GM21447 (cell line): ENCODE measurements at regions not wholly inside any gene's neighbourhood (a gene's known extent, or its start where the extent isn't known, plus 50 kb on each side); places are given as distances from the start of the nearest gene placed in this dataset.
"Not testable (repeated sequence)": the region's sequence is repeated elsewhere in the genome, so short reads cannot be mapped to it uniquely, and the experiment has no call there.

Experiments used
- ATAC-seq: cut with Tn5 transposase; IDR thresholded peaks from one replicate; pipeline ENCODE4 v1.9.1; 2021; ENCODE audit not compliant: unreplicated experiment

- ATAC-seq, result no peak
Observed at GRCh38 chr12:91636721-91637120, 454.1 kb upstream of the DCN start.

GRCh38 chr12:91634386-91634713 is 451.7 kb upstream of the DCN start:
- ATAC-seq, result not testable (repeated sequence)

- ATAC-seq, result no peak
Observed at GRCh38 chr12:91633734-91634357, 451.2 kb upstream of the DCN start.

GRCh38 chr12:91633206-91633605 is 450.6 kb upstream of the DCN start:
- ATAC-seq, result no peak

- ATAC-seq, result no peak
Observed at GRCh38 chr12:91632042-91632786, 449.6 kb upstream of the DCN start.

- no peak for ATAC-seq
Observed at GRCh38 chr12:91630596-91631293, 448.1 kb upstream of the DCN start.

GRCh38 chr12:91630083-91630482 is 447.5 kb upstream of the DCN start:
- ATAC-seq, result no peak

- ATAC-seq, result no peak
Observed at GRCh38 chr12:91629440-91629839, 446.8 kb upstream of the DCN start.

- ATAC-seq, result no peak
Observed at GRCh38 chr12:91628656-91629055, 446.0 kb upstream of the DCN start.

- ATAC-seq, result no peak
Observed at GRCh38 chr12:91627225-91627624, 444.6 kb upstream of the DCN start.

- no peak for ATAC-seq
Observed at GRCh38 chr12:91622981-91623380, 440.4 kb upstream of the DCN start.

- no peak for ATAC-seq
Observed at GRCh38 chr12:91622037-91622436, 439.4 kb upstream of the DCN start.

GRCh38 chr12:91620992-91621391 is 438.4 kb upstream of the DCN start:
- ATAC-seq, result no peak

- ATAC-seq, result no peak
Observed at GRCh38 chr12:91620422-91620821, 437.8 kb upstream of the DCN start.

GRCh38 chr12:91618281-91618680 is 435.7 kb upstream of the DCN start:
- ATAC-seq, result peak; percentile 52

GRCh38 chr12:91617818-91618217 is 435.2 kb upstream of the DCN start:
- ATAC-seq, result peak; percentile 38

GRCh38 chr12:91616416-91616815 is 433.8 kb upstream of the DCN start:
- no peak for ATAC-seq

- no peak for ATAC-seq
Observed at GRCh38 chr12:91613223-91613779, 430.7 kb upstream of the DCN start.

- no peak for ATAC-seq
Observed at GRCh38 chr12:91610561-91610960, 427.9 kb upstream of the DCN start.

- no peak for ATAC-seq
Observed at GRCh38 chr12:91609283-91609682, 426.7 kb upstream of the DCN start.

GRCh38 chr12:91608542-91608941 is 425.9 kb upstream of the DCN start:
- no peak for ATAC-seq
